Neutrophil (primary cell): ENCODE measurements at regions not wholly inside any gene's neighbourhood (a gene's known extent, or its start where the extent isn't known, plus 50 kb on each side); places are given as distances from the start of the nearest gene placed in this dataset.

Source experiments
- H3K27ac ChIP-seq: fragments of 200-600 bp; sonication (generic); 2 replicates; pipeline ENCODE4 v1.5.1; 2016; ENCODE audit warnings: mild to moderate bottlenecking, moderate library complexity
- H3K27me3 ChIP-seq: fragments of 200-600 bp; sonication (generic); 2 replicates; pipeline ENCODE4 v1.6.0; 2016; ENCODE audit warnings: mild to moderate bottlenecking
- H3K36me3 ChIP-seq: fragments of 200-600 bp; sonication (generic); 2 replicates; pipeline ENCODE4 v1.5.1; 2017
- H3K4me1 ChIP-seq, 2 experiments: fragments of 200-600 bp in 1 of 2; sonication (generic) in 1 of 2; 1 replicate in 1 of 2; 2 replicates in 1 of 2; pipeline versions ENCODE4 v1.5.1 to v1.6.1; 2013 to 2016; ENCODE audit warnings: low read depth in 1 of 2, low read length in 1 of 2, mild to moderate bottlenecking in 1 of 2, moderate library complexity in 1 of 2; ENCODE audit not compliant: control insufficient read depth in 1 of 2, insufficient read depth in 1 of 2
- H3K4me3 ChIP-seq, 2 experiments: fragments of 200-600 bp in 1 of 2; sonication (generic) in 1 of 2; 1 replicate in 1 of 2; 2 replicates in 1 of 2; pipeline ENCODE4 v1.5.1; 2013 to 2016; ENCODE audit warnings: low read depth in 1 of 2, low read length in 1 of 2, mild to moderate bottlenecking in 1 of 2, moderate library complexity in 1 of 2
- H3K9me3 ChIP-seq: fragments of 200-600 bp; sonication (generic); 2 replicates; pipeline ENCODE4 v1.5.1; 2016
- TF ChIP-seq, protein P1 (sequence below): fragments of 200-600 bp; sonication (generic); IDR thresholded peaks from 2 replicates; pipeline ENCODE4 v1.5.1; 2016; ENCODE audit warnings: antibody characterized with exemption

DNA sequence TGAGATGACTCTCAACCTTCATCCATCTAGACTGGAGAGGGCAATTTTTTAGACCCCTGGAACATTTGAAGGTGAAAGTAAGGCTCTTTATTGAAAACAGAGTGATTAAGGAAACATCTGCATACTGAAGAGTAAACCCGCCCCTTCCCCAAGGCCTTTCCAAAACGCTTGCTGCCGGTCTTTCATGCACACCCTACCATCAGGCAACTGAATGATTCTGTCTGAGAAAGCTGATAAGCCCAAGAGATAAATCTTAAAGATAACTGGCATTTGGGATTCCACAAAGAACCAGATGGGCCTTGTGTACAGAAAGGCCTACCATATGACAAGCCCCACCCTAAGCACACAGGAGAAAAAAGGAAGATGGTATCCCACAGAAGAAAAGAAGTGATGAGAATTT, 54.4 kb upstream of the PIK3R1 start:
- Histone ChIP-seq H3K4me3 (no peak overlapping the region), H3K27me3 (no peaks in the 10 kb centered on the region), H3K9me3 (no peaks in the 10 kb centered on the region), H3K36me3 (no peaks in the 10 kb centered on the region), H3K4me1 (no peaks in the 10 kb centered on the region), H3K27ac (no peak overlapping the region)
- TF ChIP-seq, protein P1, sequence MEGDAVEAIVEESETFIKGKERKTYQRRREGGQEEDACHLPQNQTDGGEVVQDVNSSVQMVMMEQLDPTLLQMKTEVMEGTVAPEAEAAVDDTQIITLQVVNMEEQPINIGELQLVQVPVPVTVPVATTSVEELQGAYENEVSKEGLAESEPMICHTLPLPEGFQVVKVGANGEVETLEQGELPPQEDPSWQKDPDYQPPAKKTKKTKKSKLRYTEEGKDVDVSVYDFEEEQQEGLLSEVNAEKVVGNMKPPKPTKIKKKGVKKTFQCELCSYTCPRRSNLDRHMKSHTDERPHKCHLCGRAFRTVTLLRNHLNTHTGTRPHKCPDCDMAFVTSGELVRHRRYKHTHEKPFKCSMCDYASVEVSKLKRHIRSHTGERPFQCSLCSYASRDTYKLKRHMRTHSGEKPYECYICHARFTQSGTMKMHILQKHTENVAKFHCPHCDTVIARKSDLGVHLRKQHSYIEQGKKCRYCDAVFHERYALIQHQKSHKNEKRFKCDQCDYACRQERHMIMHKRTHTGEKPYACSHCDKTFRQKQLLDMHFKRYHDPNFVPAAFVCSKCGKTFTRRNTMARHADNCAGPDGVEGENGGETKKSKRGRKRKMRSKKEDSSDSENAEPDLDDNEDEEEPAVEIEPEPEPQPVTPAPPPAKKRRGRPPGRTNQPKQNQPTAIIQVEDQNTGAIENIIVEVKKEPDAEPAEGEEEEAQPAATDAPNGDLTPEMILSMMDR = no peak

DNA sequence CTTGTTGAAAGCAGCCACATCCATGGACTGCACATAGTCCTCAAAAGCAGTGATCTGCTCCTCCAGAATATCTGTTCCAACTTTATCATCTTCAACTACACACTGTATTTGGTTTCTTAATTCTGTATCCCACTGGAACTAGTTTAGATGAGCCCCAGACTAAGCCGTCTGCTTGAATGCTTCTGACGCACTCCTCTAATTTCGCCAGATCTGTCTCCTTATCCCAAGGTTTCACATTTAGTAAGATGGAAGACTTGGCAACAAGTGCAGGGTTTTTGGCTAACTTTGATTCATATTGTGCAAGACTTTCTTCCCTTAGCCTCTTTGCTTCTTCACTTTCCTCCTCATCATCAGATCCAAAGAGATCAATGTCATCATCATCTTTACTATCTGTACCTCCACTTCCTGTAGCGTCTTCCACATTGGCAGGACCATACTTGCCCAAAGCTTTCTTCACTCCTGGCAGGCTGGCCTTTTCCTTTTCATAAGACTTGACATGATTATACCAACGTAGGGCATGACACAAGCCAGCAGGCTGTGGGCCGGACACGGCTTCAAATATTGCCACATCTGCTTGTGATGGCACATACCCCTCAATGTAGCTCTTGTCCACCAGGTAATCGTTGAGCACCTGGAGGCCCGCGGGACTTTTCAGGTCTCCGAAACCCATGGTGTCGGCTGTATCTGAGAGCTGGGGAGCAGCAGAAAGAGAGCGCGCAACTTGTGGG, 56.2 kb upstream of the PIK3R1 start:
- no peak overlapping the region for H3K27ac ChIP-seq
- TF ChIP-seq, protein P1 = no peak
- H3K27me3 ChIP-seq = no peaks in the 10 kb centered on the region

DNA sequence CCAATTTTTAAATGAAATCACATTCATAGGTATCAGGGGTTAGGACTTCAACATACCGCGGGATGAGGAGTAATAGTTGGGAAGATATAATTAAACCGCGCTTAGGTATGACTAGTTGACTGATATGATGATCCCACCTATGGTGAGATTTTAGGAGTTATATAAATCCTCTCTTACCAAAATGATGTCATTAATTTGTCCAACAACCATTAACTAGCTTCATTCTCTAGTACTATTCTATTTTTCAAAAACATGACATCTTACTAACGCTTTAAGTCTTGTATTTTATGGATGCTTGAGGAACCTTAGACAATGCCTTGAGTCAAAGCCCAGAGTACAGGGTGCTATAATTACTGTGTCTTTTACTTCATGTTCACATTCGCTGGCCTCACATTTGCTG, 59.6 kb upstream of the PIK3R1 start:
- TF ChIP-seq, protein P1 = no peak
- no peak overlapping the region for H3K4me3 ChIP-seq
- no peaks in the 10 kb centered on the region for H3K4me1 ChIP-seq
- H3K9me3 ChIP-seq = no peaks in the 10 kb centered on the region
- H3K27ac ChIP-seq = no peak overlapping the region
- no peaks in the 10 kb centered on the region for H3K36me3 ChIP-seq
- H3K27me3 ChIP-seq = no peaks in the 10 kb centered on the region

More for the DNA sequence above, 56.2 kb upstream of the PIK3R1 start:
- H3K4me3 ChIP-seq = no peak overlapping the region
- no peaks in the 10 kb centered on the region for H3K4me1 ChIP-seq
- no peaks in the 10 kb centered on the region for H3K36me3 ChIP-seq
- H3K9me3 ChIP-seq = no peaks in the 10 kb centered on the region

DNA sequence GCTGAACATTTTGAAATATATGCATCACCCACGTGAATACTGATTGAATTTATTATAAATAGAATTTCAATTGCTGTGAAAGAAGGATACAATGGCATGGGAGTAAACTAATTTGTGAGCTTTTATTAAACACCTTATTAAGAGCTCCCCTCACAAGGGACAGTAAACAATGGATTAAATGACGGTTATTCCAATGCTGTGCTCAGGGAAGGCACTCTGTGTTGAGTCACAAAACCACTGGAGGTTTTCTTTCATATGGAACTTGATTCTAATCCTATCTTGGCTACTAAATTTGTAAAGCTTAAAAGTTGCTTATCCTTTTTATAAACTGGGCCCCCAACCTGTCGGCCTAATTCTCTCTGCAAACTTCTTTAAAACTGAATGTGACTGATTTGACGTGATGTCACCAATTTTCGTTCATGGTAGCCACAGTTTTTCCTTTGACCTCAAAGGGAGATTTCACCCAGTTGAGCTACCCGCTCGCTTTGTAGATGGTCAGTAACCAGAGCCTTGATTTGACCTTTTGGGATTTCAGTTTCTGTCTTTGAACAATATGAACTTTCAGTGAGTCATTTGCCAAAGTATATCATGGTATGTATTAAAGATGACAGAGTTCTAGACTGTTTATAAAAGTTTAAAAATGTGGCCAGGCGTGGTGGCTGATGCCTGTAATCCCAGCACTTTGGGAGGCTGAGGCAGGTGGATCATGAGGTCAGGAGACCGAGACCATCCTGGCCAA, 61.3 kb upstream of the PIK3R1 start:
- Histone ChIP-seq H3K9me3 (no peaks in the 10 kb centered on the region), H3K4me3 (no peak overlapping the region), H3K27me3 (no peaks in the 10 kb centered on the region), H3K36me3 (no peaks in the 10 kb centered on the region), H3K27ac (no peak overlapping the region), H3K4me1 (no peaks in the 10 kb centered on the region)
- TF ChIP-seq, protein P1 = no peak

DNA sequence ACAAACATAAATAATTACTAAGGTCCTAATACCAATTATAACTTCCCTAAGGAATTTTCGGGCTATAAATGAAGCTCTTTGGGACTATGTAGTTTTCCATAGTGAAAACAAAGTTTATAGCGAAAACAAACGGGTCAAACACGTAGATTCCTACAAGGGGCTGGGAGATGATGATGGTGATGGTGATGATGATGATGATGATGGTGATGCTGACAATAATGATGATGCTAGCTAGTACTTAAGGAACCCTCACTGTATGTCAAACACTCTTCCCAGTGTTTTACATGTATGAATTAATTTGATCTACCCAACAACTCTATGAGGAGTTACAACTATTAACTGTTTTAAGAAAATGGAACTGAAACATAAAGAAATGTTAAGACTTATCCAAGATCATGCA, 63.7 kb upstream of the PIK3R1 start:
- TF ChIP-seq, protein P1 = no peak
- no peaks in the 10 kb centered on the region for H3K27me3 ChIP-seq
- H3K4me3 ChIP-seq = no peak overlapping the region
- no peak overlapping the region for H3K27ac ChIP-seq
- H3K36me3 ChIP-seq = no peaks in the 10 kb centered on the region
- H3K4me1 ChIP-seq = no peaks in the 10 kb centered on the region
- H3K9me3 ChIP-seq = no peaks in the 10 kb centered on the region
